Activated T-cell treated with anti-CD3 and anti-CD28 coated beads, Interleukin-2, amount 50 U/mL, for 72 hours (primary cell): ENCODE measurements at regions not wholly inside any gene's neighbourhood (a gene's known extent, or its start where the extent isn't known, plus 50 kb on each side); places are given as distances from the start of the nearest gene placed in this dataset.
A peak's percentile ranks its signal among the peaks of the same experiment; 100 is the strongest.

Source experiments
- ATAC-seq, 2 donors: fragments of 150-1000 bp; cut with Tn5 transposase; replicated peaks in 1 of 2; 2 replicates each; pipeline ENCODE4 v1.10.0; 2021; ENCODE audit warnings: moderate library complexity in 2 of 2, mild to moderate bottlenecking in 1 of 2
- DNase-seq, 2 donors: peaks; one replicate each; pipeline ENCODE4 v3.0.0; 2021 to 2022; ENCODE audit warnings: mixed read lengths in 1 of 2
- H3K27ac Mint-ChIP-seq: one replicate; pipeline ENCODE4 v1.8.0; 2022; ENCODE audit warnings: mild to moderate bottlenecking, moderate library complexity, mixed read lengths
- H3K27me3 Mint-ChIP-seq: one replicate; pipeline ENCODE4 v1.8.0; 2022; ENCODE audit warnings: low read depth, mixed read lengths
- H3K36me3 Mint-ChIP-seq, 2 donors: one replicate each; pipeline ENCODE4 v1.8.0; 2022; ENCODE audit warnings: mixed read lengths in 2 of 2, mild to moderate bottlenecking in 1 of 2; ENCODE audit not compliant: insufficient read depth in 2 of 2
- H3K4me1 Mint-ChIP-seq: one replicate; pipeline ENCODE4 v1.8.0; 2022; ENCODE audit warnings: low read depth, mixed read lengths
- H3K4me3 Mint-ChIP-seq, 2 donors: one replicate each; pipeline ENCODE4 v1.8.0; 2022; ENCODE audit warnings: mild to moderate bottlenecking in 2 of 2, mixed read lengths in 2 of 2, moderate library complexity in 2 of 2
- H3K9me3 Mint-ChIP-seq, 2 donors: one replicate each; pipeline ENCODE4 v1.8.0; 2022; ENCODE audit warnings: mixed read lengths in 2 of 2

DNA sequence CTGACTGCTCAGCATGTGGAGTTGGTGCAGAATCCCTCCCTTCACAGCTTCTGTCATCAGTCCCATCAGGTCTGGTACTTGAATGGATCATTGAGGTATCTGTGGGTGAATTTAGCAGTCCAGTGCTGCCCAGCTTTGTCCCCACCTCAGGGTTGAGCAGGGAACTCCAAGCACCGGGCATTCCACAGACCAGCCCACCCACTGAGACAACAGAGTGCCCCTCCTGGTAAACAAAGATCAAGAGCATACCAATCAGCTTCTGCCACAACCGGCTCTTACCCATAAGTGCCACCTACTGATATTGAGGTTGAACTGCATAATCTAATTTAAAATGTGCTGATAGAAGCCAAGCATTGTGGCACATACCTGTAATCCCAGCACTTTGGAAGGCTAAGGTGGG lies 57.1 kb upstream of the FXR1 start:
- Mint-ChIP-seq H3K9me3 (peaks cover 7 to 9% of the 10 kb centered on the region in 2 donors), H3K27me3 (peaks cover 23% of the 10 kb centered on the region), H3K36me3 (peaks cover 0 to 3% of the 10 kb centered on the region in 2 donors), H3K4me3 (no peak overlapping the region), H3K27ac (no peak overlapping the region), H3K4me1 (no peaks in the 10 kb centered on the region)
- no peak for DNase-seq
- no peak for ATAC-seq

GRCh38 chr3:180855956-180856355 lies 56.5 kb upstream of the FXR1 start:
- Mint-ChIP-seq H3K27ac (no peak overlapping the region), H3K9me3 (peaks cover 7 to 9% of the 10 kb centered on the region in 2 donors), H3K36me3 (peaks cover 0 to 3% of the 10 kb centered on the region in 2 donors), H3K27me3 (peaks cover 21% of the 10 kb centered on the region), H3K4me1 (no peaks in the 10 kb centered on the region), H3K4me3 (no peak overlapping the region)
- no peak for DNase-seq
- ATAC-seq, result no peak

GRCh38 chr3:180860180-180860858 lies 52.2 kb upstream of the FXR1 start:
- H3K4me3 Mint-ChIP-seq, result no peak overlapping the region
- H3K27me3 Mint-ChIP-seq, result peaks cover 17% of the 10 kb centered on the region
- H3K9me3 Mint-ChIP-seq, result peaks cover 7 to 9% of the 10 kb centered on the region in 2 donors
- DNase-seq (no peak), ATAC-seq (no peak)
- no peaks in the 10 kb centered on the region for H3K4me1 Mint-ChIP-seq
- peak overlapping the region; percentile 38 for H3K27ac Mint-ChIP-seq
- H3K36me3 Mint-ChIP-seq, result peaks cover 0 to 3% of the 10 kb centered on the region in 2 donors
